ENCODE measurements at regions not wholly inside any gene's neighbourhood (a gene's known extent, or its start where the extent isn't known, plus 50 kb on each side); places are given as distances from the start of the nearest gene placed in this dataset.

GRCh38 chr20:9981829-9982228 is 53.0 kb upstream of the ANKEF1 start:
- Histone ChIP-seq H3K9ac (ENCODE audit: low read depth in 1 of 2, low read length in 2 of 2) (no peak overlapping the region), H3K36me3 (ENCODE audit: control insufficient read depth in 1 of 2, insufficient read depth in 2 of 2, low read length in 2 of 2) (no peaks in the 10 kb centered on the region), H3K4me3 (ENCODE audit: low read depth in 1 of 2, low read length in 2 of 2) (no peak overlapping the region), H3K4me1 (ENCODE audit: control insufficient read depth in 1 of 2, insufficient read depth in 2 of 2, low read length in 2 of 2) (no peaks in the 10 kb centered on the region), H3K27me3 (ENCODE audit: control insufficient read depth in 1 of 2, insufficient read depth in 2 of 2, low read length in 2 of 2) (peaks cover 0 to 5% of the 10 kb centered on the region in 2 donors), H3K9me3 (ENCODE audit: control insufficient read depth in 1 of 2, low read length in 2 of 2) (no peaks in the 10 kb centered on the region), H3K27ac (ENCODE audit: low read depth, low read length) (no peak overlapping the region)

DNA sequence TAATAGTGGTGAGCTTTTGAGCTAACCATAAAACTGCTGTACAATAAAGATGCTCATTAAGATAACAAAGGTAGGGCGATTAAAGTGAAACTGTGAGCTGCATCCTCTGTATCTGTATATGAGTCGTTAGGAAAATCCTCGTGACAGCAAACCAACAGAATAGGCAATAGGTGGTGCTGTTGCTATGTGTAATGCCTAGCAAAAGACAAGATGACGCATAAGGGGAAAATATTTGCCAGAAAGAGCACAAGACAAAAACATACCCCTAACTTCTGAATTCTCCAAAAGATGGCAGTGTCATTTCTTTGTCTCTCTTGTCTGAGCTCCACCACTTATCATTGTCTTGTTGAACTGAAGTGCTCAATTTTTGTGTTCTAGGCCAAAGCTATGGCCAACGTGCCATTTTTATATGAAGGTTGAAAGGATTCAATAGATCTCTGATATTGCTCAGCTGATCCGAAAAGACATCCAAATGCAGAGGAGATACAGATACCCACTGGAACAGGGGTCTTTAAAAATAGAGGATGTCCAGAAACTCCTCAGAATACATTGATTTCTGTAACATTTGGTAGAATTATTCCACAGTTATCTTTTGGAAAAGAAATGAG is 56.3 kb upstream of the ANKEF1 start:
- no peak overlapping the region for H3K4me3 ChIP-seq (ENCODE audit: low read depth in 1 of 2, low read length in 2 of 2)
- H3K27ac ChIP-seq (ENCODE audit: low read depth, low read length), result no peak overlapping the region
- no peaks in the 10 kb centered on the region for H3K9me3 ChIP-seq (ENCODE audit: control insufficient read depth in 1 of 2, low read length in 2 of 2)
- no peaks in the 10 kb centered on the region for H3K4me1 ChIP-seq (ENCODE audit: control insufficient read depth in 1 of 2, insufficient read depth in 2 of 2, low read length in 2 of 2)
- peaks cover 0 to 6% of the 10 kb centered on the region in 2 donors for H3K27me3 ChIP-seq (ENCODE audit: control insufficient read depth in 1 of 2, insufficient read depth in 2 of 2, low read length in 2 of 2)
- no peaks in the 10 kb centered on the region for H3K36me3 ChIP-seq (ENCODE audit: control insufficient read depth in 1 of 2, insufficient read depth in 2 of 2, low read length in 2 of 2)
- H3K9ac ChIP-seq (ENCODE audit: low read depth in 1 of 2, low read length in 2 of 2), result no peak overlapping the region

- Histone ChIP-seq H3K9ac (ENCODE audit: low read depth in 1 of 2, low read length in 2 of 2) (no peak overlapping the region), H3K27me3 (ENCODE audit: control insufficient read depth in 1 of 2, insufficient read depth in 2 of 2, low read length in 2 of 2) (peaks cover 0 to 6% of the 10 kb centered on the region in 2 donors), H3K4me1 (ENCODE audit: control insufficient read depth in 1 of 2, insufficient read depth in 2 of 2, low read length in 2 of 2) (no peaks in the 10 kb centered on the region), H3K36me3 (ENCODE audit: control insufficient read depth in 1 of 2, insufficient read depth in 2 of 2, low read length in 2 of 2) (no peaks in the 10 kb centered on the region), H3K27ac (ENCODE audit: low read depth, low read length) (no peak overlapping the region), H3K4me3 (ENCODE audit: low read depth in 1 of 2, low read length in 2 of 2) (no peak overlapping the region), H3K9me3 (ENCODE audit: control insufficient read depth in 1 of 2, low read length in 2 of 2) (no peaks in the 10 kb centered on the region)
Measured at GRCh38 chr20:9977629-9978028, 57.2 kb upstream of the ANKEF1 start.

DNA sequence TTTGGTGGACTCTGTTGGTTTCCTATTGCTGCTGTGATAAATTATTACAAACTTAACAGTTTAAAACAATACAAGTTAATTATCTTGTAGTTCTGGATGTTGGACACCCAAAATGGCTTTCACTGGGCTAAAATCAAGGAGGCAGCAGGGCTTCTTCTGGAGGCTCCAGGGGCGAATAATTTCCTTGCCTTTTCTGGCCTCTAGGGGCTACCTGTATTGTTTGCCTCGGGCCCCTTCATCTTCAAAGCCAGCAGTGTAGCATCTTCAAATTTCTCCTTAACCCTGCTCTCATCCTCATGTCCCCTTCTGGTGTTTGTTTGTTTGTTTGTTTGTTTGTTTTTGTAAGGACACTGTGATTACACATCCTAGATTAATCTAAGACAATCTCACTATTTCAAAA is 60.5 kb upstream of the ANKEF1 start:
- Histone ChIP-seq H3K27ac (ENCODE audit: low read depth, low read length) (no peak overlapping the region), H3K4me1 (ENCODE audit: control insufficient read depth in 1 of 2, insufficient read depth in 2 of 2, low read length in 2 of 2) (no peaks in the 10 kb centered on the region), H3K4me3 (ENCODE audit: low read depth in 1 of 2, low read length in 2 of 2) (no peak overlapping the region), H3K27me3 (ENCODE audit: control insufficient read depth in 1 of 2, insufficient read depth in 2 of 2, low read length in 2 of 2) (peaks cover 0 to 6% of the 10 kb centered on the region in 2 donors), H3K9ac (ENCODE audit: low read depth in 1 of 2, low read length in 2 of 2) (no peak overlapping the region), H3K9me3 (ENCODE audit: control insufficient read depth in 1 of 2, low read length in 2 of 2) (no peaks in the 10 kb centered on the region), H3K36me3 (ENCODE audit: control insufficient read depth in 1 of 2, insufficient read depth in 2 of 2, low read length in 2 of 2) (no peaks in the 10 kb centered on the region)

DNA sequence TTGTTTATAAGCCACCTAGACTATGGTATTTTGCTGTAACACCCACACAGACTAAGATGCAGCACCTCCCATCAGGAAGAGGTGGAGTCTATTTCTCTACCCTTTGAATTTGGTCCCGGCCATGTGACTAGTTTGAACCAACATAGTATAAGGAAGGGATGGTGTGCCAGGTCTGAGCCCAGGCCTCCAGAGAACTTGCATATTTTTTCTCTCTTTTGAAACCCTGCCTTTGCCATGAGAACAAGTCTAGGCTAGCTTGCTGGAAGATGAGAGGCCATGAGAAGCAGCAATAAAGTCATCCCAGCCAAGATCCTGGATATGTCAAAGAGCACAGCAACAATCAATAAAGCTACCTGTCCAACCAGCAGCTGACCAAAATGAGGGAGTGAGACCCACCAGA is 63.0 kb upstream of the ANKEF1 start:
- H3K36me3 ChIP-seq (ENCODE audit: control insufficient read depth in 1 of 2, insufficient read depth in 2 of 2, low read length in 2 of 2), result no peaks in the 10 kb centered on the region
- H3K9ac ChIP-seq (ENCODE audit: low read depth in 1 of 2, low read length in 2 of 2), result no peak overlapping the region
- no peak overlapping the region for H3K4me3 ChIP-seq (ENCODE audit: low read depth in 1 of 2, low read length in 2 of 2)
- peaks cover 0 to under 1% of the 10 kb centered on the region in 2 donors for H3K27me3 ChIP-seq (ENCODE audit: control insufficient read depth in 1 of 2, insufficient read depth in 2 of 2, low read length in 2 of 2)
- no peaks in the 10 kb centered on the region for H3K4me1 ChIP-seq (ENCODE audit: control insufficient read depth in 1 of 2, insufficient read depth in 2 of 2, low read length in 2 of 2)
- H3K9me3 ChIP-seq (ENCODE audit: control insufficient read depth in 1 of 2, low read length in 2 of 2), result no peaks in the 10 kb centered on the region
- H3K27ac ChIP-seq (ENCODE audit: low read depth, low read length), result no peak overlapping the region

GRCh38 chr20:9969626-9970025 is 65.2 kb upstream of the ANKEF1 start:
- Histone ChIP-seq H3K36me3 (ENCODE audit: control insufficient read depth in 1 of 2, insufficient read depth in 2 of 2, low read length in 2 of 2) (no peaks in the 10 kb centered on the region), H3K9ac (ENCODE audit: low read depth in 1 of 2, low read length in 2 of 2) (no peak overlapping the region), H3K4me3 (ENCODE audit: low read depth in 1 of 2, low read length in 2 of 2) (no peak overlapping the region), H3K27ac (ENCODE audit: low read depth, low read length) (no peak overlapping the region), H3K4me1 (ENCODE audit: control insufficient read depth in 1 of 2, insufficient read depth in 2 of 2, low read length in 2 of 2) (no peaks in the 10 kb centered on the region), H3K27me3 (ENCODE audit: control insufficient read depth in 1 of 2, insufficient read depth in 2 of 2, low read length in 2 of 2) (no peaks in the 10 kb centered on the region), H3K9me3 (ENCODE audit: control insufficient read depth in 1 of 2, low read length in 2 of 2) (no peaks in the 10 kb centered on the region)

DNA sequence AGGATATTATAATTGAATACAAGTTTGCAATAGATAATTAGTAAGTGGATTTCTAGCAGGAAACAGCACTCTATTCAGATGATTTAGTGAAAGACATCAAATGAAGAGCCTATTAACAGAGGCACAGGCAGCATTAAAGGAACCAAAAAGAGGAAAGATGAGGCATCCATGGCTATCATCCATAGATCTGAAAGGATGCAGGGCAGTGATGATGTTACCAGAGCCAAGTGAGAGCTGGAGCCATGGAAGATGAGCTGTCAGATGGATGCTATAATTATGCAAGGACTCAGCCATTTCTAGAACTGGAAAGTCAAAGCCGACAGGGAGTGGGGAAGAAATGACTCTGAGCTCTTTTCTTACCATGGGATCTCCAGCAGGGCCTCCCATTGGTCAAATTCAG is 66.8 kb upstream of the ANKEF1 start:
- Histone ChIP-seq H3K27me3 (ENCODE audit: control insufficient read depth in 1 of 2, insufficient read depth in 2 of 2, low read length in 2 of 2) (no peaks in the 10 kb centered on the region), H3K36me3 (ENCODE audit: control insufficient read depth in 1 of 2, insufficient read depth in 2 of 2, low read length in 2 of 2) (no peaks in the 10 kb centered on the region), H3K9ac (ENCODE audit: low read depth in 1 of 2, low read length in 2 of 2) (no peak overlapping the region), H3K9me3 (ENCODE audit: control insufficient read depth in 1 of 2, low read length in 2 of 2) (no peaks in the 10 kb centered on the region), H3K27ac (ENCODE audit: low read depth, low read length) (no peak overlapping the region), H3K4me3 (ENCODE audit: low read depth in 1 of 2, low read length in 2 of 2) (no peak overlapping the region), H3K4me1 (ENCODE audit: control insufficient read depth in 1 of 2, insufficient read depth in 2 of 2, low read length in 2 of 2) (no peaks in the 10 kb centered on the region)

DNA sequence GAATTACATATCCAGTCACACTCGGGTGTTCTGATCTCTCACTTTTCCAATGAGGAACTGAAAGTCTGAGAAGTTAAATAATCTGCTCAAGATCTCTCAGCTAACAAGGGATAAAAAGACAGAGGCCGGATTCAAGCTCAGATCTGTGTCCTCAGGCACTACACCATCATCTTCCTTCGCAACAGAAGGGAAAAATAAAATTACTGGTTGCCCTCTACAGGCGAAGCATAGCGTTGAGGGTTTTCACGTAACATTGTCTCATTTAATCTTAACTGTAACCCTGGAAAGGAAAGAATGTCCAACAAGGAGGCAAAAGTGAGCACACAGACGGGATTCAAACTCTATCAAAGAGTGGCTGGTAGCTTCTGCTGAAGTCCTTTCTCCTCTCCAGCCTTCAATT is 67.8 kb upstream of the ANKEF1 start:
- no peaks in the 10 kb centered on the region for H3K9me3 ChIP-seq (ENCODE audit: control insufficient read depth in 1 of 2, low read length in 2 of 2)
- no peak overlapping the region for H3K4me3 ChIP-seq (ENCODE audit: low read depth in 1 of 2, low read length in 2 of 2)
- no peaks in the 10 kb centered on the region for H3K4me1 ChIP-seq (ENCODE audit: control insufficient read depth in 1 of 2, insufficient read depth in 2 of 2, low read length in 2 of 2)
- H3K27me3 ChIP-seq (ENCODE audit: control insufficient read depth in 1 of 2, insufficient read depth in 2 of 2, low read length in 2 of 2), result no peaks in the 10 kb centered on the region
- H3K36me3 ChIP-seq (ENCODE audit: control insufficient read depth in 1 of 2, insufficient read depth in 2 of 2, low read length in 2 of 2), result no peaks in the 10 kb centered on the region
- H3K9ac ChIP-seq (ENCODE audit: low read depth in 1 of 2, low read length in 2 of 2), result no peak overlapping the region
- H3K27ac ChIP-seq (ENCODE audit: low read depth, low read length), result no peak overlapping the region

DNA sequence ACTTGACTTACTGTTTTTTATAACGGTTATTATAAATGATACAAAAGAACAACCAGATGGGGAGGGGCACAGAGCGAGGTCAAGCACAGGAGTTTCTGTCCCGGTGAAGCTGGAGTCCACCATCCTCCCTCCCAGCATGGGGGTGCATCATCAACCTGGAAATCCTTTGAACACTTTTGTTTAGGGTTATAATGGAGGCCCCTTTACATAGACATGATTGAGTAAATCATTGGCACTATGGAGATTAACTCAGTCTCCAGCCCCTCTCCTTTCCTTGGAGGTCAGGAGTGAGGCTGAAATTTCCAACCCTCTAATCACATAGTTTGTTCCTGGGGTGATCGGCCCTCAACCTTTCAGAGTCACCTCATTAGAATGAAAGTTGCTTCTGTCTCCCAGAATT is 71.8 kb upstream of the ANKEF1 start:
- H3K4me1 ChIP-seq (ENCODE audit: control insufficient read depth in 1 of 2, insufficient read depth in 2 of 2, low read length in 2 of 2), result no peaks in the 10 kb centered on the region
- H3K36me3 ChIP-seq (ENCODE audit: control insufficient read depth in 1 of 2, insufficient read depth in 2 of 2, low read length in 2 of 2), result no peaks in the 10 kb centered on the region

GRCh38 chr20:9958693-9959092 is 76.1 kb upstream of the ANKEF1 start:
- no peaks in the 10 kb centered on the region for H3K9me3 ChIP-seq (ENCODE audit: control insufficient read depth in 1 of 2, low read length in 2 of 2)
- peaks cover 0 to 3% of the 10 kb centered on the region in 2 donors for H3K27me3 ChIP-seq (ENCODE audit: control insufficient read depth in 1 of 2, insufficient read depth in 2 of 2, low read length in 2 of 2)
- H3K4me3 ChIP-seq (ENCODE audit: low read depth in 1 of 2, low read length in 2 of 2), result no peak overlapping the region
- H3K9ac ChIP-seq (ENCODE audit: low read depth in 1 of 2, low read length in 2 of 2), result no peak overlapping the region
- no peaks in the 10 kb centered on the region for H3K4me1 ChIP-seq (ENCODE audit: control insufficient read depth in 1 of 2, insufficient read depth in 2 of 2, low read length in 2 of 2)
- H3K36me3 ChIP-seq (ENCODE audit: control insufficient read depth in 1 of 2, insufficient read depth in 2 of 2, low read length in 2 of 2), result no peaks in the 10 kb centered on the region
- no peak overlapping the region for H3K27ac ChIP-seq (ENCODE audit: low read depth, low read length)

More for the DNA sequence above, 71.8 kb upstream of the ANKEF1 start:
- Histone ChIP-seq H3K9ac (ENCODE audit: low read depth in 1 of 2, low read length in 2 of 2) (no peak overlapping the region), H3K4me3 (ENCODE audit: low read depth in 1 of 2, low read length in 2 of 2) (no peak overlapping the region), H3K27me3 (ENCODE audit: control insufficient read depth in 1 of 2, insufficient read depth in 2 of 2, low read length in 2 of 2) (no peaks in the 10 kb centered on the region), H3K27ac (ENCODE audit: low read depth, low read length) (no peak overlapping the region), H3K9me3 (ENCODE audit: control insufficient read depth in 1 of 2, low read length in 2 of 2) (no peaks in the 10 kb centered on the region)

GRCh38 chr20:9955646-9956045 is 79.1 kb upstream of the ANKEF1 start:
- no peaks in the 10 kb centered on the region for H3K36me3 ChIP-seq (ENCODE audit: control insufficient read depth in 1 of 2, insufficient read depth in 2 of 2, low read length in 2 of 2)
- no peaks in the 10 kb centered on the region for H3K9me3 ChIP-seq (ENCODE audit: control insufficient read depth in 1 of 2, low read length in 2 of 2)
- H3K4me1 ChIP-seq (ENCODE audit: control insufficient read depth in 1 of 2, insufficient read depth in 2 of 2, low read length in 2 of 2), result no peaks in the 10 kb centered on the region
- H3K27ac ChIP-seq (ENCODE audit: low read depth, low read length), result no peak overlapping the region
- H3K27me3 ChIP-seq (ENCODE audit: control insufficient read depth in 1 of 2, insufficient read depth in 2 of 2, low read length in 2 of 2), result peaks cover 0 to 3% of the 10 kb centered on the region in 2 donors
- no peak overlapping the region for H3K9ac ChIP-seq (ENCODE audit: low read depth in 1 of 2, low read length in 2 of 2)
- no peak overlapping the region for H3K4me3 ChIP-seq (ENCODE audit: low read depth in 1 of 2, low read length in 2 of 2)
